Body of pancreas (tissue), 4 donors: ENCODE measurements at regions not wholly inside any gene's neighbourhood (a gene's known extent, or its start where the extent isn't known, plus 50 kb on each side); places are given as distances from the start of the nearest gene placed in this dataset.

Experiments
- ATAC-seq: fragments of 150-250 bp; one replicate; pipeline ENCODE4 v1.9.1; 2016
- DNase-seq, 4 donors: peaks; one replicate each; pipeline ENCODE4 v3.0.0-alpha.2; 2019
- H3K27ac ChIP-seq, 4 donors: fragments of 200-600 bp; sonication (generic); 1 replicate in 3 of 4; 2 replicates in 1 of 4; pipeline versions ENCODE4 v1.5.1 to v1.6.1; 2016 to 2019; ENCODE audit warnings: mild to moderate bottlenecking in 1 of 4, mixed read lengths in 1 of 4, moderate library complexity in 1 of 4
- H3K27me3 ChIP-seq, 2 donors: fragments of 200-600 bp; sonication (generic); one replicate each; pipeline ENCODE4 v1.6.0; 2016; ENCODE audit warnings: mild to moderate bottlenecking in 1 of 2
- H3K36me3 ChIP-seq, 2 donors: fragments of 200-600 bp; sonication (generic); replicated peaks in 1 of 2; 2 replicates each; pipeline ENCODE4 v1.5.1; 2016; ENCODE audit warnings: low read depth in 2 of 2; ENCODE audit not compliant: insufficient read depth in 1 of 2
- H3K4me1 ChIP-seq: fragments of 200-600 bp; sonication (generic); one replicate; pipeline ENCODE4 v1.6.0; 2016
- H3K4me3 ChIP-seq, 2 donors: fragments of 200-600 bp; sonication (generic); 1 replicate in 1 of 2; 2 replicates in 1 of 2; pipeline ENCODE4 v1.5.1; 2016 to 2019
- H3K9me3 ChIP-seq, 3 donors: fragments of 200-600 bp; sonication (generic); 1 replicate in 2 of 3; 2 replicates in 1 of 3; pipeline ENCODE4 v1.5.1; 2016
- CTCF ChIP-seq, 7 experiments: fragments of 450-650 bp in 4 of 7; fragments of 200-600 bp in 3 of 7; sonication (generic) in 3 of 7; IDR thresholded peaks; one replicate each; pipeline ENCODE4 v1.5.1; 2016 to 2019; ENCODE audit warnings: antibody characterized with exemption in 7 of 7
- POLR2A ChIP-seq, 3 donors: fragments of 450-650 bp; IDR thresholded peaks; one replicate each; pipeline ENCODE4 v1.6.1; 2016; ENCODE audit warnings: antibody characterized with exemption in 3 of 3, mild to moderate bottlenecking in 2 of 3
- WGBS, 2 donors: methylation state at CpG; one replicate each; pipeline ENCODE4 v1.1.5; 2017; 5-methylcytosine and 5-hydroxymethylcytosine counted together
- intact Hi-C: fragments of 100-400 bp; cut with DNase I; formaldehyde crosslinking; loops from one replicate; pipeline ENCODE4 v1.15.1; 2023

GRCh38 chr2:125643585-125643984 lies 1012.4 kb upstream of the GYPC start:
- H3K4me1 ChIP-seq = no peaks in the 10 kb centered on the region
- no peaks in the 10 kb centered on the region for H3K9me3 ChIP-seq
- H3K27me3 ChIP-seq = no peaks in the 10 kb centered on the region
- TF ChIP-seq CTCF (IDR thresholded peaks at IDR 0.05) = no peak
- TF ChIP-seq POLR2A (IDR thresholded peaks at IDR 0.05) = no peak
- intact Hi-C loops = no loop called here
- WGBS, 2 donors = 58 to 62% methylated on average over 8 of the region's 8 CpGs
- H3K36me3 ChIP-seq = no peaks in the 10 kb centered on the region
- DNase-seq (no peak), ATAC-seq (no peak)
- no peak overlapping the region for H3K27ac ChIP-seq
- H3K4me3 ChIP-seq = no peak overlapping the region

DNA sequence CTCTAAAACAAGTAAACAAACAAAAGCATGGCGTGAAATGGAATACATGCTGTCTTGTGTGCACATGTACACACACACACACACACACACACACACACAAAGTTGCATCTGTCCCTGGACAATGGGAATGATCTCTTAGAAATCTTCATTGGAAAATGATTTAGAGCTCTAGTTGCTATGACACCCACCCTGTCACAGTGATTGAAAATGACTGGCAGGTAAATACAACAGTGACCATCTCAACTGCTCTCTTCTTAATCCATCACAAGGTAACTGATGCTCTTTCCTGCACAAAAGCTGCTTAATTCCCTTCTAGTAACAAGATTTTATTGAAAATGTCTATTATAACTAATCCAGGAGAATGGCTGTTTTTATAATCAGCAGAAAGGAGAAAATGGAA lies 1011.7 kb upstream of the GYPC start:
- intact Hi-C loops = no loop called here
- no peaks in the 10 kb centered on the region for H3K36me3 ChIP-seq
- no peak for TF ChIP-seq CTCF (IDR thresholded peaks at IDR 0.05)
- TF ChIP-seq POLR2A (IDR thresholded peaks at IDR 0.05) = no peak
- H3K27ac ChIP-seq = no peak overlapping the region
- 53 to 63% methylated on average over 1 of the region's 1 CpG for WGBS, 2 donors
- no peak overlapping the region for H3K4me3 ChIP-seq
- H3K9me3 ChIP-seq = no peaks in the 10 kb centered on the region
- ATAC-seq (no peak), DNase-seq (no peak)
- H3K27me3 ChIP-seq = no peaks in the 10 kb centered on the region
- no peaks in the 10 kb centered on the region for H3K4me1 ChIP-seq

- no peak for DNase-seq
- H3K36me3 ChIP-seq = no peaks in the 10 kb centered on the region
- H3K27ac ChIP-seq = no peak overlapping the region
- H3K4me1 ChIP-seq = no peaks in the 10 kb centered on the region
- ATAC-seq = no peak
- 42 to 53% methylated on average over 3 of the region's 3 CpGs for WGBS, 2 donors
- TF ChIP-seq POLR2A (IDR thresholded peaks at IDR 0.05) (no peak), CTCF (IDR thresholded peaks at IDR 0.05) (no peak)
- H3K9me3 ChIP-seq = no peaks in the 10 kb centered on the region
- intact Hi-C loops = no loop called here
- H3K27me3 ChIP-seq = no peaks in the 10 kb centered on the region
- H3K4me3 ChIP-seq = no peak overlapping the region
Observed at GRCh38 chr2:125652280-125652679, 1003.7 kb upstream of the GYPC start.

GRCh38 chr2:125654226-125654625 lies 1001.7 kb upstream of the GYPC start:
- H3K36me3 ChIP-seq = no peaks in the 10 kb centered on the region
- H3K27me3 ChIP-seq = no peaks in the 10 kb centered on the region
- ATAC-seq (no peak), DNase-seq (no peak)
- H3K27ac ChIP-seq = no peak overlapping the region
- TF ChIP-seq CTCF (IDR thresholded peaks at IDR 0.05) = no peak
- no peak for TF ChIP-seq POLR2A (IDR thresholded peaks at IDR 0.05)
- H3K4me3 ChIP-seq = no peak overlapping the region
- H3K4me1 ChIP-seq = no peaks in the 10 kb centered on the region
- WGBS, 2 donors = 20 to 33% methylated on average over 1 of the region's 1 CpG
- H3K9me3 ChIP-seq = no peaks in the 10 kb centered on the region
- intact Hi-C loops = no loop called here

GRCh38 chr2:125656190-125656589 lies 999.8 kb upstream of the GYPC start:
- WGBS, 2 donors = 22 to 32% methylated on average over 1 of the region's 1 CpG
- no peak overlapping the region for H3K27ac ChIP-seq
- no peaks in the 10 kb centered on the region for H3K4me1 ChIP-seq
- H3K4me3 ChIP-seq = no peak overlapping the region
- H3K36me3 ChIP-seq = no peaks in the 10 kb centered on the region
- DNase-seq = no peak
- TF ChIP-seq CTCF (IDR thresholded peaks at IDR 0.05) = no peak
- no peak for TF ChIP-seq POLR2A (IDR thresholded peaks at IDR 0.05)
- H3K9me3 ChIP-seq = no peaks in the 10 kb centered on the region
- no peaks in the 10 kb centered on the region for H3K27me3 ChIP-seq
- ATAC-seq = no peak
- intact Hi-C loops = no loop called here
